ENCODE measurements at regions not wholly inside any gene's neighbourhood (a gene's known extent, or its start where the extent isn't known, plus 50 kb on each side); places are given as distances from the start of the nearest gene placed in this dataset.

GRCh38 chr3:190252080-190252479 is 70.2 kb downstream of the CLDN1 start:
- Histone ChIP-seq H3K4me3 (ENCODE audit: insufficient read depth, low read depth, low read length) (no peak overlapping the region), H3K36me3 (replicated peaks; ENCODE audit: control insufficient read depth, insufficient read depth, low read length) (no peaks in the 10 kb centered on the region), H3K27me3 (ENCODE audit: control insufficient read depth, insufficient read depth, low read length) (no peaks in the 10 kb centered on the region)
- no peak for DNase-seq

GRCh38 chr3:190249414-190249813 is 72.8 kb downstream of the CLDN1 start:
- Histone ChIP-seq H3K4me3 (ENCODE audit: insufficient read depth, low read depth, low read length) (no peak overlapping the region), H3K27me3 (ENCODE audit: control insufficient read depth, insufficient read depth, low read length) (no peaks in the 10 kb centered on the region), H3K36me3 (replicated peaks; ENCODE audit: control insufficient read depth, insufficient read depth, low read length) (no peaks in the 10 kb centered on the region)
- DNase-seq, result no peak

- DNase-seq, result no peak
- no peaks in the 10 kb centered on the region for H3K27me3 ChIP-seq (ENCODE audit: control insufficient read depth, insufficient read depth, low read length)
- no peak overlapping the region for H3K4me3 ChIP-seq (ENCODE audit: insufficient read depth, low read depth, low read length)
- no peaks in the 10 kb centered on the region for H3K36me3 ChIP-seq (replicated peaks; ENCODE audit: control insufficient read depth, insufficient read depth, low read length)
Observed at GRCh38 chr3:190242147-190242546, 80.1 kb downstream of the CLDN1 start.

GRCh38 chr3:190239325-190239724 is 82.9 kb downstream of the CLDN1 start:
- no peak overlapping the region for H3K4me3 ChIP-seq (ENCODE audit: insufficient read depth, low read depth, low read length)
- no peaks in the 10 kb centered on the region for H3K27me3 ChIP-seq (ENCODE audit: control insufficient read depth, insufficient read depth, low read length)
- H3K36me3 ChIP-seq (replicated peaks; ENCODE audit: control insufficient read depth, insufficient read depth, low read length), result no peaks in the 10 kb centered on the region
- no peak for DNase-seq

GRCh38 chr3:190238871-190239270 is 83.4 kb downstream of the CLDN1 start:
- peak; percentile 6 for DNase-seq

GRCh38 chr3:190234621-190235020 is 87.6 kb downstream of the CLDN1 start:
- no peaks in the 10 kb centered on the region for H3K27me3 ChIP-seq (ENCODE audit: control insufficient read depth, insufficient read depth, low read length)
- DNase-seq, result no peak
- H3K4me3 ChIP-seq (ENCODE audit: insufficient read depth, low read depth, low read length), result no peak overlapping the region
- no peaks in the 10 kb centered on the region for H3K36me3 ChIP-seq (replicated peaks; ENCODE audit: control insufficient read depth, insufficient read depth, low read length)

More at GRCh38 chr3:190238871-190239270, 83.4 kb downstream of the CLDN1 start:
- Histone ChIP-seq H3K36me3 (replicated peaks; ENCODE audit: control insufficient read depth, insufficient read depth, low read length) (no peaks in the 10 kb centered on the region), H3K27me3 (ENCODE audit: control insufficient read depth, insufficient read depth, low read length) (no peaks in the 10 kb centered on the region), H3K4me3 (ENCODE audit: insufficient read depth, low read depth, low read length) (no peak overlapping the region)

GRCh38 chr3:190229632-190230424 is 92.4 kb downstream of the CLDN1 start:
- no peak for DNase-seq
- Histone ChIP-seq H3K27me3 (ENCODE audit: control insufficient read depth, insufficient read depth, low read length) (no peaks in the 10 kb centered on the region), H3K36me3 (replicated peaks; ENCODE audit: control insufficient read depth, insufficient read depth, low read length) (no peaks in the 10 kb centered on the region), H3K4me3 (ENCODE audit: insufficient read depth, low read depth, low read length) (no peak overlapping the region)

- no peak for DNase-seq
- Histone ChIP-seq H3K36me3 (replicated peaks; ENCODE audit: control insufficient read depth, insufficient read depth, low read length) (no peaks in the 10 kb centered on the region), H3K4me3 (ENCODE audit: insufficient read depth, low read depth, low read length) (no peak overlapping the region), H3K27me3 (ENCODE audit: control insufficient read depth, insufficient read depth, low read length) (no peaks in the 10 kb centered on the region)
Observed at GRCh38 chr3:190227064-190227463, 95.2 kb downstream of the CLDN1 start.

- H3K36me3 ChIP-seq (replicated peaks; ENCODE audit: control insufficient read depth, insufficient read depth, low read length), result no peaks in the 10 kb centered on the region
- DNase-seq, result peak; percentile 12
- H3K4me3 ChIP-seq (ENCODE audit: insufficient read depth, low read depth, low read length), result no peak overlapping the region
- no peaks in the 10 kb centered on the region for H3K27me3 ChIP-seq (ENCODE audit: control insufficient read depth, insufficient read depth, low read length)
Observed at GRCh38 chr3:190224863-190225692, 97.2 kb downstream of the CLDN1 start.

- Histone ChIP-seq H3K27me3 (ENCODE audit: control insufficient read depth, insufficient read depth, low read length) (no peaks in the 10 kb centered on the region), H3K36me3 (replicated peaks; ENCODE audit: control insufficient read depth, insufficient read depth, low read length) (no peaks in the 10 kb centered on the region), H3K4me3 (ENCODE audit: insufficient read depth, low read depth, low read length) (no peak overlapping the region)
- DNase-seq, result no peak
Observed at GRCh38 chr3:190224456-190224855, 97.8 kb downstream of the CLDN1 start.

GRCh38 chr3:190222916-190223315 is 99.3 kb downstream of the CLDN1 start:
- DNase-seq, result no peak
- H3K4me3 ChIP-seq (ENCODE audit: insufficient read depth, low read depth, low read length), result no peak overlapping the region

GRCh38 chr3:190222360-190222759 is 99.9 kb downstream of the CLDN1 start:
- DNase-seq, result no peak
- H3K27me3 ChIP-seq (ENCODE audit: control insufficient read depth, insufficient read depth, low read length), result no peaks in the 10 kb centered on the region

More at GRCh38 chr3:190222916-190223315, 99.3 kb downstream of the CLDN1 start:
- Histone ChIP-seq H3K27me3 (ENCODE audit: control insufficient read depth, insufficient read depth, low read length) (no peaks in the 10 kb centered on the region), H3K36me3 (replicated peaks; ENCODE audit: control insufficient read depth, insufficient read depth, low read length) (no peaks in the 10 kb centered on the region)

GRCh38 chr3:190220362-190220761 is 99.7 kb upstream of the P3H2 start:
- Histone ChIP-seq H3K4me3 (ENCODE audit: insufficient read depth, low read depth, low read length) (no peak overlapping the region), H3K27me3 (ENCODE audit: control insufficient read depth, insufficient read depth, low read length) (no peaks in the 10 kb centered on the region), H3K36me3 (replicated peaks; ENCODE audit: control insufficient read depth, insufficient read depth, low read length) (no peaks in the 10 kb centered on the region)
- DNase-seq, result no peak

More at GRCh38 chr3:190222360-190222759, 99.9 kb downstream of the CLDN1 start:
- no peak overlapping the region for H3K4me3 ChIP-seq (ENCODE audit: insufficient read depth, low read depth, low read length)
- H3K36me3 ChIP-seq (replicated peaks; ENCODE audit: control insufficient read depth, insufficient read depth, low read length), result no peaks in the 10 kb centered on the region

- Histone ChIP-seq H3K27me3 (ENCODE audit: control insufficient read depth, insufficient read depth, low read length) (no peaks in the 10 kb centered on the region), H3K4me3 (ENCODE audit: insufficient read depth, low read depth, low read length) (no peak overlapping the region), H3K36me3 (replicated peaks; ENCODE audit: control insufficient read depth, insufficient read depth, low read length) (no peaks in the 10 kb centered on the region)
- no peak for DNase-seq
Observed at GRCh38 chr3:190217081-190217480, 96.4 kb upstream of the P3H2 start.

GRCh38 chr3:190213727-190214126 is 93.0 kb upstream of the P3H2 start:
- Histone ChIP-seq H3K27me3 (ENCODE audit: control insufficient read depth, insufficient read depth, low read length) (no peaks in the 10 kb centered on the region), H3K36me3 (replicated peaks; ENCODE audit: control insufficient read depth, insufficient read depth, low read length) (no peaks in the 10 kb centered on the region), H3K4me3 (ENCODE audit: insufficient read depth, low read depth, low read length) (no peak overlapping the region)
- no peak for DNase-seq

All from H7 (cell line).